HCT116 (cell line): ENCODE measurements at regions not wholly inside any gene's neighbourhood (a gene's known extent, or its start where the extent isn't known, plus 50 kb on each side); places are given as distances from the start of the nearest gene placed in this dataset.

Experiments
- ATAC-seq: fragments of 200-7000 bp; cut with Tn5 transposase; 2 replicates; pipeline ENCODE4 v1.9.1; 2020; ENCODE audit warnings: mild to moderate bottlenecking, moderate library complexity
- BruUV-seq: library from RNA; stranded (reverse); fragments of 400-500 nt; replicated peaks from 2 replicates; lab custom pipeline; 2021; lab: Mats Ljungman, UMichigan
- CTCF ChIA-PET: fragments of 300-600 bp; sonication (Branson Sonifier 250); formaldehyde crosslinking; loops from one replicate; lab custom pipeline; 2021; ENCODE audit warnings: antibody characterized with exemption; lab: Charles Lee
- POLR2A ChIA-PET: fragments of 300-600, 350-600 bp; sonication (Branson Sonifier 250); formaldehyde crosslinking; loops from one replicate; lab custom pipeline; 2021; ENCODE audit warnings: antibody characterized with exemption; lab: Charles Lee
- RAD21 ChIA-PET, 2 experiments: fragments of 300-600 bp; sonication (Branson Sonifier 250); formaldehyde crosslinking; loops; one replicate each; lab custom pipeline; 2023; ENCODE audit warnings: low total read pairs in 2 of 2; ENCODE audit not compliant: uncharacterized antibody in 2 of 2, unreplicated experiment in 2 of 2, low non-redundant PET in 1 of 2; lab: Charles Lee
- DNase-seq: peaks from one replicate; pipeline ENCODE4 v3.0.0-alpha.2; 2010; ENCODE audit warnings: low read depth, low spot score
- H2AFZ ChIP-seq: fragments of 200-600 bp; shearing (Covaris generic), sonication (generic); 2 replicates; pipeline ENCODE4 v1.6.1; 2017; ENCODE audit warnings: low read depth, mixed run types, mixed read lengths, antibody characterized with exemption, low read length; ENCODE audit not compliant: poor library complexity, severe bottlenecking
- H3K27ac ChIP-seq: 2 replicates; pipeline ENCODE4 v1.5.1; 2012; ENCODE audit warnings: low read depth, low read length
- H3K27me3 ChIP-seq: fragments of 200-600 bp; sonication (generic); 2 replicates; pipeline ENCODE4 v1.6.1; 2016; ENCODE audit warnings: mixed run types, low read length, mixed read lengths; ENCODE audit not compliant: insufficient read depth
- H3K36me3 ChIP-seq, 2 experiments: fragments of 200-500 bp in 1 of 2; fragments of 200-600 bp in 1 of 2; sonication (Bioruptor generic) in 1 of 2; sonication (generic) in 1 of 2; 2 replicates each; pipeline versions ENCODE4 v1.5.1 to v1.6.1; 2014 to 2016; ENCODE audit warnings: low read length in 2 of 2, inconsistent platforms in 1 of 2, mixed read lengths in 1 of 2, mixed run types in 1 of 2; ENCODE audit not compliant: insufficient read depth in 2 of 2, control insufficient read depth in 1 of 2
- H3K4me1 ChIP-seq, 2 experiments: fragments of 200-600 bp in 1 of 2; sonication (generic) in 1 of 2; 2 replicates each; pipeline versions ENCODE4 v1.5.1 to v1.6.1; 2012 to 2017; ENCODE audit warnings: low read length in 2 of 2, inconsistent platforms in 1 of 2, mild to moderate bottlenecking in 1 of 2, mixed read lengths in 1 of 2, mixed run types in 1 of 2, moderate library complexity in 1 of 2; ENCODE audit not compliant: insufficient read depth in 2 of 2, control insufficient read depth in 1 of 2
- H3K4me2 ChIP-seq: fragments of 200-600 bp; sonication (generic); 2 replicates; pipeline ENCODE4 v1.6.1; 2017; ENCODE audit warnings: mixed run types, low read length, mixed read lengths
- H3K4me3 ChIP-seq, 2 experiments: fragments of 200-600 bp in 1 of 2; sonication (generic) in 1 of 2; replicated peaks in 1 of 2; 2 replicates each; pipeline ENCODE4 v1.5.1; 2011 to 2016; ENCODE audit warnings: low read length in 2 of 2, control low read depth in 1 of 2, low read depth in 1 of 2, mild to moderate bottlenecking in 1 of 2, mixed read lengths in 1 of 2, mixed run types in 1 of 2
- H3K79me2 ChIP-seq: fragments of 200-600 bp; sonication (generic); 2 replicates; pipeline ENCODE4 v1.6.1; 2017; ENCODE audit warnings: mild to moderate bottlenecking, mixed run types, low read length, moderate library complexity, mixed read lengths; ENCODE audit not compliant: insufficient read depth
- H3K9ac ChIP-seq: fragments of 200-600 bp; sonication (generic); 2 replicates; pipeline ENCODE4 v1.6.1; 2016; ENCODE audit warnings: low read length, mixed read lengths
- H3K9me2 ChIP-seq: fragments of 200-600 bp; sonication (generic), shearing (Covaris generic); 2 replicates; pipeline ENCODE4 v1.6.1; 2017; ENCODE audit warnings: mixed run types, mild to moderate bottlenecking, moderate library complexity; ENCODE audit not compliant: insufficient read depth
- H3K9me3 ChIP-seq, 2 experiments: fragments of 200-500 bp in 1 of 2; fragments of 200-600 bp in 1 of 2; sonication (Bioruptor generic) in 1 of 2; sonication (generic) in 1 of 2; 2 replicates each; pipeline ENCODE4 v1.6.1; 2014 to 2017; ENCODE audit warnings: low read length in 2 of 2, mixed read lengths in 2 of 2, inconsistent platforms in 1 of 2, low read depth in 1 of 2, mild to moderate bottlenecking in 1 of 2, mixed run types in 1 of 2, moderate library complexity in 1 of 2; ENCODE audit not compliant: control insufficient read depth in 1 of 2, insufficient read depth in 1 of 2
- H4K20me1 ChIP-seq: fragments of 200-600 bp; sonication (generic), shearing (Covaris generic); 2 replicates; pipeline ENCODE4 v1.6.1; 2017; ENCODE audit warnings: mixed run types, mild to moderate bottlenecking, moderate library complexity; ENCODE audit not compliant: insufficient read depth
- CBX3 ChIP-seq: IDR thresholded peaks from 2 replicates; pipeline ENCODE4 v1.6.1; 2012; ENCODE audit warnings: low read depth
- ELF1 ChIP-seq: IDR thresholded peaks from 2 replicates; pipeline ENCODE4 v1.6.1; 2012; ENCODE audit warnings: low read depth, borderline replicate concordance
- EZH2phosphoT487 ChIP-seq: fragments of 200-600 bp; IDR thresholded peaks from 2 replicates; pipeline ENCODE4 v1.6.1; 2018; ENCODE audit warnings: antibody characterized with exemption, borderline replicate concordance
- POLR2A ChIP-seq: IDR thresholded peaks from 2 replicates; pipeline ENCODE4 v1.7.0; 2011; ENCODE audit warnings: borderline replicate concordance; ENCODE audit not compliant: insufficient read depth, insufficient read length; ENCODE audit errors: extremely low read depth
- POLR2AphosphoS5 ChIP-seq: IDR thresholded peaks from 2 replicates; pipeline ENCODE4 v1.6.1; 2011; ENCODE audit warnings: mild to moderate bottlenecking, low read depth, low read length, moderate library complexity
- SP1 ChIP-seq: IDR thresholded peaks from 2 replicates; pipeline ENCODE4 v1.6.1; 2012; ENCODE audit warnings: low read depth
- SRF ChIP-seq: IDR thresholded peaks from 2 replicates; pipeline ENCODE4 v1.6.1; 2012; ENCODE audit warnings: low read depth
- TCF7L2 ChIP-seq: IDR thresholded peaks from 2 replicates; pipeline ENCODE4 v1.7.0; 2011; ENCODE audit warnings: borderline replicate concordance, inconsistent platforms; ENCODE audit not compliant: insufficient read depth, insufficient read length; ENCODE audit errors: extremely low read depth
- YY1 ChIP-seq: IDR thresholded peaks from 2 replicates; pipeline ENCODE4 v1.6.1; 2011; ENCODE audit warnings: low read length, low read depth, moderate library complexity, mild to moderate bottlenecking; ENCODE audit not compliant: insufficient replicate concordance; ENCODE audit errors: extremely low read depth
- ZNF274 ChIP-seq: fragments of 200-500 bp; sonication (Bioruptor generic); IDR thresholded peaks from 2 replicates; pipeline ENCODE4 v1.6.1; 2014; ENCODE audit warnings: mild to moderate bottlenecking, low read depth, low read length, inconsistent platforms
- intact Hi-C: fragments of 100-400 bp; cut with micrococcal nuclease; formaldehyde crosslinking; loops from 2 replicates; pipeline ENCODE4 v1.10.0; 2022
- TF ChIP-seq, protein P1 (sequence below): IDR thresholded peaks from 2 replicates; pipeline ENCODE4 v1.6.1; 2011; ENCODE audit warnings: mild to moderate bottlenecking, low read length, moderate library complexity; ENCODE audit not compliant: insufficient replicate concordance; ENCODE audit errors: extremely low read depth
- TF ChIP-seq, protein P2 (sequence below): IDR thresholded peaks from 2 replicates; pipeline ENCODE4 v1.6.1; 2012
- TF ChIP-seq, protein P3 (sequence below): IDR thresholded peaks from 2 replicates; pipeline ENCODE4 v1.6.1; 2012

DNA sequence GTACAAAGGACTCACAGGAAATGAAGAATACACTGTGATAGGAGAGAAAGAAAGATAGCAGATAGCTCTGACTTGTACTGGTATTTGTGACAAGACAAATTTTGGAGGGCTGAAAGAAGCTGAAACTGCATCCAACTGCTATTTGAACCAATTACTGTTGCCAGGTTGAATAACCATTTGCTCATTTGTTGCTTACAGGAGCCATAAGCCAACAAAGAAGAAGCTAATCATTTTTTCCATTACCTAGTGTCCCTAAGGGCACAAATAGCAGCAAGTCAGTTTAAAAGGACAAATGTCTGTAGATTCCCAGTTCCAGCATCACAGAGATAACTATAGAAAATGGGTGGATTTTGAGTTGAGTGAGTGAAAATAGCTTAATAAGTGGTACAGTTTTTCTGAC, 376.9 kb upstream of the ARPP21 start:
- H3K9ac ChIP-seq = no peak overlapping the region
- no peak overlapping the region for H3K4me3 ChIP-seq
- H2AFZ ChIP-seq = no peak overlapping the region
- no peaks in the 10 kb centered on the region for H3K9me2 ChIP-seq
- no peaks in the 10 kb centered on the region for H3K4me1 ChIP-seq
- no peaks in the 10 kb centered on the region for H3K79me2 ChIP-seq
- intact Hi-C loops = no loop called here
- H3K9me3 ChIP-seq = peaks cover 5 to 31% of the 10 kb centered on the region in 2 experiments; a peak in 2 of 4 replicates
- no TSS peak for BruUV-seq
- CTCF ChIA-PET = no interaction called here
- no peak for DNase-seq
- H3K36me3 ChIP-seq = no peaks in the 10 kb centered on the region
- TF ChIP-seq SRF (no peak), CBX3 (no peak), YY1 (no peak), SP1 (no peak), POLR2AphosphoS5 (no peak), TCF7L2 (no peak), POLR2A (no peak), EZH2phosphoT487 (no peak), ELF1 (no peak), ZNF274 (no peak)
- TF ChIP-seq, protein P1, sequence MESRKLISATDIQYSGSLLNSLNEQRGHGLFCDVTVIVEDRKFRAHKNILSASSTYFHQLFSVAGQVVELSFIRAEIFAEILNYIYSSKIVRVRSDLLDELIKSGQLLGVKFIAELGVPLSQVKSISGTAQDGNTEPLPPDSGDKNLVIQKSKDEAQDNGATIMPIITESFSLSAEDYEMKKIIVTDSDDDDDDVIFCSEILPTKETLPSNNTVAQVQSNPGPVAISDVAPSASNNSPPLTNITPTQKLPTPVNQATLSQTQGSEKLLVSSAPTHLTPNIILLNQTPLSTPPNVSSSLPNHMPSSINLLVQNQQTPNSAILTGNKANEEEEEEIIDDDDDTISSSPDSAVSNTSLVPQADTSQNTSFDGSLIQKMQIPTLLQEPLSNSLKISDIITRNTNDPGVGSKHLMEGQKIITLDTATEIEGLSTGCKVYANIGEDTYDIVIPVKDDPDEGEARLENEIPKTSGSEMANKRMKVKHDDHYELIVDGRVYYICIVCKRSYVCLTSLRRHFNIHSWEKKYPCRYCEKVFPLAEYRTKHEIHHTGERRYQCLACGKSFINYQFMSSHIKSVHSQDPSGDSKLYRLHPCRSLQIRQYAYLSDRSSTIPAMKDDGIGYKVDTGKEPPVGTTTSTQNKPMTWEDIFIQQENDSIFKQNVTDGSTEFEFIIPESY = no peak
- TF ChIP-seq, protein P2, sequence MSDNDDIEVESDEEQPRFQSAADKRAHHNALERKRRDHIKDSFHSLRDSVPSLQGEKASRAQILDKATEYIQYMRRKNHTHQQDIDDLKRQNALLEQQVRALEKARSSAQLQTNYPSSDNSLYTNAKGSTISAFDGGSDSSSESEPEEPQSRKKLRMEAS = no peak
- TF ChIP-seq, protein P3, sequence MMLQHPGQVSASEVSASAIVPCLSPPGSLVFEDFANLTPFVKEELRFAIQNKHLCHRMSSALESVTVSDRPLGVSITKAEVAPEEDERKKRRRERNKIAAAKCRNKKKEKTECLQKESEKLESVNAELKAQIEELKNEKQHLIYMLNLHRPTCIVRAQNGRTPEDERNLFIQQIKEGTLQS = no peak
- POLR2A ChIA-PET = no interaction called here
- no peak for ATAC-seq
- H3K27ac ChIP-seq = no peak overlapping the region
- RAD21 ChIA-PET = no interaction called here
- no peaks in the 10 kb centered on the region for H3K27me3 ChIP-seq
- no peak overlapping the region for H3K4me2 ChIP-seq
- H4K20me1 ChIP-seq = no peaks in the 10 kb centered on the region
